Colonic mucosa (tissue), 4 donors: ENCODE measurements at regions not wholly inside any gene's neighbourhood (a gene's known extent, or its start where the extent isn't known, plus 50 kb on each side); places are given as distances from the start of the nearest gene placed in this dataset.

Experiments used
- DNase-seq: peaks from one replicate; pipeline ENCODE4 v3.0.0-alpha.2; 2020
- H3K27ac ChIP-seq: fragments of 200-600 bp; one replicate; pipeline ENCODE4 v1.8.0; 2021
- H3K27me3 ChIP-seq: fragments of 200-600 bp; one replicate; pipeline ENCODE4 v1.8.0; 2021
- H3K36me3 ChIP-seq: fragments of 200-600 bp; one replicate; pipeline ENCODE4 v1.8.0; 2021
- H3K4me1 ChIP-seq: fragments of 200-600 bp; one replicate; pipeline ENCODE4 v1.8.0; 2021; ENCODE audit warnings: mild to moderate bottlenecking
- H3K4me3 ChIP-seq: fragments of 200-600 bp; one replicate; pipeline ENCODE4 v1.8.0; 2021
- H3K9ac ChIP-seq, 2 donors: one replicate each; pipeline ENCODE4 v1.7.0; 2013; ENCODE audit warnings: control low read depth in 2 of 2, low read depth in 2 of 2, low read length in 2 of 2
- H3K9me3 ChIP-seq: fragments of 200-600 bp; one replicate; pipeline ENCODE4 v1.8.0; 2021
- CTCF ChIP-seq: fragments of 200-600 bp; IDR thresholded peaks from one replicate; pipeline ENCODE4 v1.8.0; 2022; ENCODE audit warnings: antibody characterized with exemption, mild to moderate bottlenecking
- intact Hi-C: fragments of 100-400 bp; cut with DNase I; formaldehyde crosslinking; loops from one replicate; pipeline ENCODE4 v1.14.1; 2022
- donor health status: healthy.
- donor health status: DM: no; HTN: no; CAD: no.
- donor health status: DM: no; HTN: no; CAD: no.

- Histone ChIP-seq H3K27ac (no peak overlapping the region), H3K4me1 (no peaks in the 10 kb centered on the region), H3K4me3 (no peak overlapping the region), H3K9ac (no peak overlapping the region), H3K36me3 (no peaks in the 10 kb centered on the region), H3K27me3 (no peaks in the 10 kb centered on the region), H3K9me3 (no peaks in the 10 kb centered on the region)
- no peak for TF ChIP-seq CTCF
- intact Hi-C loops: no loop called here
- no peak for DNase-seq
Observed at GRCh38 chr13:56019606-56020005, 1121.1 kb upstream of the PRR20A start.

- no peak for TF ChIP-seq CTCF
- intact Hi-C loops: no loop called here
- no peak overlapping the region for H3K9ac ChIP-seq
- H3K4me3 ChIP-seq: no peak overlapping the region
- no peak for DNase-seq
- no peaks in the 10 kb centered on the region for H3K4me1 ChIP-seq
- no peaks in the 10 kb centered on the region for H3K27me3 ChIP-seq
- no peaks in the 10 kb centered on the region for H3K9me3 ChIP-seq
- no peak overlapping the region for H3K27ac ChIP-seq
- no peaks in the 10 kb centered on the region for H3K36me3 ChIP-seq
Observed at GRCh38 chr13:56020425-56020824, 1120.3 kb upstream of the PRR20A start.

GRCh38 chr13:56039992-56040391 is 1100.7 kb upstream of the PRR20A start:
- no peak for TF ChIP-seq CTCF
- Histone ChIP-seq H3K27ac (no peak overlapping the region), H3K4me1 (no peaks in the 10 kb centered on the region), H3K36me3 (no peaks in the 10 kb centered on the region), H3K9me3 (no peaks in the 10 kb centered on the region), H3K9ac (no peak overlapping the region), H3K27me3 (no peaks in the 10 kb centered on the region), H3K4me3 (no peak overlapping the region)
- intact Hi-C loops: no loop called here
- DNase-seq: no peak

GRCh38 chr13:56066321-56066720 is 1074.4 kb upstream of the PRR20A start:
- intact Hi-C loops: no loop called here
- Histone ChIP-seq H3K4me3 (no peak overlapping the region), H3K27ac (no peak overlapping the region), H3K9ac (no peak overlapping the region), H3K36me3 (no peaks in the 10 kb centered on the region), H3K27me3 (no peaks in the 10 kb centered on the region), H3K9me3 (no peaks in the 10 kb centered on the region), H3K4me1 (no peaks in the 10 kb centered on the region)
- TF ChIP-seq CTCF: no peak
- DNase-seq: no peak

GRCh38 chr13:56102641-56103040 is 1038.1 kb upstream of the PRR20A start:
- Histone ChIP-seq H3K36me3 (no peaks in the 10 kb centered on the region), H3K27ac (no peak overlapping the region), H3K27me3 (no peaks in the 10 kb centered on the region), H3K4me1 (no peaks in the 10 kb centered on the region), H3K9me3 (no peaks in the 10 kb centered on the region), H3K4me3 (no peak overlapping the region), H3K9ac (no peak overlapping the region)
- TF ChIP-seq CTCF: no peak
- intact Hi-C loops: no loop called here
- DNase-seq: no peak

GRCh38 chr13:56110751-56111150 is 1030.0 kb upstream of the PRR20A start:
- H3K36me3 ChIP-seq: no peaks in the 10 kb centered on the region
- TF ChIP-seq CTCF: no peak
- no peak overlapping the region for H3K27ac ChIP-seq
- no peaks in the 10 kb centered on the region for H3K4me1 ChIP-seq
- intact Hi-C loops: no loop called here
- no peaks in the 10 kb centered on the region for H3K9me3 ChIP-seq
- DNase-seq: no peak
- no peak overlapping the region for H3K9ac ChIP-seq
- H3K27me3 ChIP-seq: no peaks in the 10 kb centered on the region
- H3K4me3 ChIP-seq: no peak overlapping the region
